Dendritic cell treated with granulocyte-macrophage colony-stimulating factor and Interleukin-4, amounts not matched to agents 40 ng/mL and 50 ng/mL, for 4 days (primary cell): ENCODE measurements at regions not wholly inside any gene's neighbourhood (a gene's known extent, or its start where the extent isn't known, plus 50 kb on each side); places are given as distances from the start of the nearest gene placed in this dataset.

Experiments used
- H3K27ac Mint-ChIP-seq: one replicate; pipeline ENCODE4 v1.8.0; 2022; ENCODE audit warnings: mild to moderate bottlenecking, mixed read lengths
- H3K27me3 Mint-ChIP-seq: one replicate; pipeline ENCODE4 v1.8.0; 2022; ENCODE audit warnings: mild to moderate bottlenecking, mixed read lengths
- H3K36me3 Mint-ChIP-seq: one replicate; pipeline ENCODE4 v1.8.0; 2022; ENCODE audit warnings: low read depth, mixed read lengths
- H3K4me1 Mint-ChIP-seq: one replicate; pipeline ENCODE4 v1.8.0; 2022; ENCODE audit warnings: low read depth, mixed read lengths
- H3K4me3 Mint-ChIP-seq: one replicate; pipeline ENCODE4 v1.8.0; 2022; ENCODE audit warnings: mild to moderate bottlenecking, moderate library complexity, mixed read lengths
- H3K9me3 Mint-ChIP-seq: one replicate; pipeline ENCODE4 v1.8.0; 2022; ENCODE audit warnings: mixed read lengths
- intact Hi-C: fragments of 100-400 bp; cut with micrococcal nuclease; formaldehyde crosslinking; loops from one replicate; pipeline ENCODE4 v1.15.0; 2022

- H3K36me3 Mint-ChIP-seq, result no peaks in the 10 kb centered on the region
Observed at GRCh38 chr10:37703833-37704382, 153.5 kb downstream of the ZNF248 start.

GRCh38 chr10:37703114-37703513, 154.3 kb downstream of the ZNF248 start:
- H3K27me3 Mint-ChIP-seq, result no peaks in the 10 kb centered on the region
- H3K27ac Mint-ChIP-seq, result no peak overlapping the region
- intact Hi-C loops, result no loop called here
- no peak overlapping the region for H3K4me3 Mint-ChIP-seq
- no peaks in the 10 kb centered on the region for H3K4me1 Mint-ChIP-seq
- peaks cover 77% of the 10 kb centered on the region for H3K9me3 Mint-ChIP-seq
- no peaks in the 10 kb centered on the region for H3K36me3 Mint-ChIP-seq

More at GRCh38 chr10:37703833-37704382, 153.5 kb downstream of the ZNF248 start:
- intact Hi-C loops, result no loop called here
- no peaks in the 10 kb centered on the region for H3K4me1 Mint-ChIP-seq
- no peaks in the 10 kb centered on the region for H3K27me3 Mint-ChIP-seq
- H3K9me3 Mint-ChIP-seq, result peaks cover 85% of the 10 kb centered on the region
- H3K4me3 Mint-ChIP-seq, result no peak overlapping the region
- no peak overlapping the region for H3K27ac Mint-ChIP-seq

- intact Hi-C loops, result no loop called here
- no peaks in the 10 kb centered on the region for H3K36me3 Mint-ChIP-seq
- H3K9me3 Mint-ChIP-seq, result peaks cover 70% of the 10 kb centered on the region
- no peak overlapping the region for H3K4me3 Mint-ChIP-seq
- H3K27ac Mint-ChIP-seq, result no peak overlapping the region
- no peaks in the 10 kb centered on the region for H3K4me1 Mint-ChIP-seq
- H3K27me3 Mint-ChIP-seq, result no peaks in the 10 kb centered on the region
Observed at GRCh38 chr10:37701781-37702493, 155.5 kb downstream of the ZNF248 start.

- Mint-ChIP-seq H3K4me1 (no peaks in the 10 kb centered on the region), H3K27ac (no peak overlapping the region), H3K9me3 (peaks cover 70% of the 10 kb centered on the region), H3K27me3 (no peaks in the 10 kb centered on the region), H3K36me3 (no peaks in the 10 kb centered on the region), H3K4me3 (no peak overlapping the region)
- intact Hi-C loops, result no loop called here
Observed at GRCh38 chr10:37700886-37701780, 156.3 kb downstream of the ZNF248 start.

- intact Hi-C loops, result no loop called here
- Mint-ChIP-seq H3K9me3 (peaks cover 75% of the 10 kb centered on the region), H3K4me1 (no peaks in the 10 kb centered on the region), H3K27ac (no peak overlapping the region), H3K27me3 (no peaks in the 10 kb centered on the region), H3K36me3 (no peaks in the 10 kb centered on the region), H3K4me3 (no peak overlapping the region)
Observed at GRCh38 chr10:37687581-37687980, 169.8 kb downstream of the ZNF248 start.

- Mint-ChIP-seq H3K4me3 (no peak overlapping the region), H3K27ac (no peak overlapping the region), H3K36me3 (no peaks in the 10 kb centered on the region), H3K4me1 (no peaks in the 10 kb centered on the region), H3K27me3 (no peaks in the 10 kb centered on the region), H3K9me3 (peaks cover 89% of the 10 kb centered on the region)
- intact Hi-C loops, result no loop called here
Observed at GRCh38 chr10:37685741-37686683, 171.4 kb downstream of the ZNF248 start.

- no peak overlapping the region for H3K27ac Mint-ChIP-seq
- peaks cover 92% of the 10 kb centered on the region for H3K9me3 Mint-ChIP-seq
- no peaks in the 10 kb centered on the region for H3K36me3 Mint-ChIP-seq
- no peaks in the 10 kb centered on the region for H3K4me1 Mint-ChIP-seq
- no peaks in the 10 kb centered on the region for H3K27me3 Mint-ChIP-seq
- intact Hi-C loops, result no loop called here
- H3K4me3 Mint-ChIP-seq, result no peak overlapping the region
Observed at GRCh38 chr10:37684765-37685164, 172.6 kb downstream of the ZNF248 start.

- H3K27ac Mint-ChIP-seq, result no peak overlapping the region
- intact Hi-C loops, result no loop called here
- no peaks in the 10 kb centered on the region for H3K4me1 Mint-ChIP-seq
- H3K27me3 Mint-ChIP-seq, result no peaks in the 10 kb centered on the region
- H3K36me3 Mint-ChIP-seq, result no peaks in the 10 kb centered on the region
- H3K4me3 Mint-ChIP-seq, result no peak overlapping the region
- peaks cover 100% of the 10 kb centered on the region for H3K9me3 Mint-ChIP-seq
Observed at GRCh38 chr10:37682617-37683016, 174.8 kb downstream of the ZNF248 start.

- Mint-ChIP-seq H3K9me3 (peaks cover 96% of the 10 kb centered on the region), H3K36me3 (no peaks in the 10 kb centered on the region)
- intact Hi-C loops, result no loop called here
Observed at GRCh38 chr10:37681617-37681999, 175.8 kb downstream of the ZNF248 start.

GRCh38 chr10:37680716-37681616, 176.4 kb downstream of the ZNF248 start:
- H3K27ac Mint-ChIP-seq, result no peak overlapping the region
- H3K4me1 Mint-ChIP-seq, result no peaks in the 10 kb centered on the region
- peaks cover 89% of the 10 kb centered on the region for H3K9me3 Mint-ChIP-seq
- H3K27me3 Mint-ChIP-seq, result no peaks in the 10 kb centered on the region
- H3K36me3 Mint-ChIP-seq, result no peaks in the 10 kb centered on the region
- H3K4me3 Mint-ChIP-seq, result no peak overlapping the region
- intact Hi-C loops, result no loop called here

More at GRCh38 chr10:37681617-37681999, 175.8 kb downstream of the ZNF248 start:
- Mint-ChIP-seq H3K4me3 (no peak overlapping the region), H3K4me1 (no peaks in the 10 kb centered on the region), H3K27ac (no peak overlapping the region), H3K27me3 (no peaks in the 10 kb centered on the region)

GRCh38 chr10:37680243-37680683, 177.1 kb downstream of the ZNF248 start:
- H3K9me3 Mint-ChIP-seq, result peaks cover 87% of the 10 kb centered on the region
- intact Hi-C loops, result no loop called here
- no peaks in the 10 kb centered on the region for H3K4me1 Mint-ChIP-seq
- H3K36me3 Mint-ChIP-seq, result no peaks in the 10 kb centered on the region
- no peaks in the 10 kb centered on the region for H3K27me3 Mint-ChIP-seq
- H3K4me3 Mint-ChIP-seq, result no peak overlapping the region
- no peak overlapping the region for H3K27ac Mint-ChIP-seq

GRCh38 chr10:37679465-37679864, 177.9 kb downstream of the ZNF248 start:
- H3K9me3 Mint-ChIP-seq, result peaks cover 87% of the 10 kb centered on the region
- no peaks in the 10 kb centered on the region for H3K4me1 Mint-ChIP-seq
- intact Hi-C loops, result loop anchor here (10.0 kb wide), 1 partner anchor 55 kb away; no protein-coding TSS in a partner anchor

More at GRCh38 chr10:37679465-37679864, 177.9 kb downstream of the ZNF248 start:
- no peaks in the 10 kb centered on the region for H3K27me3 Mint-ChIP-seq
- H3K4me3 Mint-ChIP-seq, result no peak overlapping the region
- no peaks in the 10 kb centered on the region for H3K36me3 Mint-ChIP-seq
- no peak overlapping the region for H3K27ac Mint-ChIP-seq
